Panc1 (cell line): ENCODE measurements at regions not wholly inside any gene's neighbourhood (a gene's known extent, or its start where the extent isn't known, plus 50 kb on each side); places are given as distances from the start of the nearest gene placed in this dataset.

Experiments used
- ATAC-seq: fragments of 200-7000 bp; cut with Tn5 transposase; 2 replicates; pipeline ENCODE4 v1.9.1; 2020; ENCODE audit warnings: mild to moderate bottlenecking, moderate library complexity
- BruUV-seq: library from RNA; stranded (reverse); fragments of 400-500 nt; replicated peaks from 2 replicates; lab custom pipeline; 2021; lab: Mats Ljungman, UMichigan
- CTCF ChIA-PET: fragments of 300-600 bp; sonication (Branson Sonifier 250); formaldehyde crosslinking; loops from one replicate; lab custom pipeline; 2022; ENCODE audit warnings: antibody characterized with exemption; lab: Charles Lee
- POLR2A ChIA-PET: fragments of 300-600 bp; sonication (Branson Sonifier 250); formaldehyde crosslinking; loops from one replicate; lab custom pipeline; 2022; ENCODE audit warnings: antibody characterized with exemption; lab: Charles Lee
- DNase-seq: peaks from one replicate; pipeline ENCODE4 v3.0.0-alpha.2; 2010; ENCODE audit warnings: low read depth, low spot score
- H3K27ac ChIP-seq: 2 replicates; pipeline ENCODE4 v1.5.1; 2011; ENCODE audit warnings: mild to moderate bottlenecking, low read length, inconsistent platforms
- H3K27me3 ChIP-seq: fragments of 200-500 bp; sonication (Bioruptor generic); 2 replicates; pipeline ENCODE4 v1.6.0; 2014; ENCODE audit warnings: low read length, inconsistent platforms; ENCODE audit not compliant: control insufficient read depth, insufficient read depth
- H3K36me3 ChIP-seq: fragments of 200-500 bp; sonication (Bioruptor generic); 2 replicates; pipeline ENCODE4 v1.5.1; 2014; ENCODE audit warnings: inconsistent platforms, mild to moderate bottlenecking, low read length, moderate library complexity; ENCODE audit not compliant: control insufficient read depth, insufficient read depth
- H3K4me1 ChIP-seq: 2 replicates; pipeline ENCODE4 v1.5.1; 2011; ENCODE audit warnings: inconsistent platforms, mild to moderate bottlenecking, low read length, moderate library complexity; ENCODE audit not compliant: control insufficient read depth, insufficient read depth
- H3K4me3 ChIP-seq, 2 experiments: 2 replicates each; pipeline ENCODE4 v1.5.1; 2011 to 2012; ENCODE audit warnings: low read depth in 2 of 2, low read length in 2 of 2, mild to moderate bottlenecking in 2 of 2, inconsistent platforms in 1 of 2, moderate library complexity in 1 of 2
- H3K9me3 ChIP-seq: fragments of 200-500 bp; sonication (Bioruptor generic); 2 replicates; pipeline ENCODE4 v1.5.1; 2014; ENCODE audit warnings: low read depth, mild to moderate bottlenecking, inconsistent platforms, low read length, moderate library complexity; ENCODE audit not compliant: control insufficient read depth, insufficient read depth
- CTCF ChIP-seq: fragments of 450-650 bp; IDR thresholded peaks from 2 replicates; pipeline ENCODE4 v1.5.1; 2017; ENCODE audit warnings: mild to moderate bottlenecking
- POLR2AphosphoS5 ChIP-seq: IDR thresholded peaks from 2 replicates; pipeline ENCODE4 v1.6.1; 2012; ENCODE audit warnings: mild to moderate bottlenecking, low read depth, low read length, moderate library complexity
- SIN3A ChIP-seq: IDR thresholded peaks from 2 replicates; pipeline ENCODE4 v1.6.1; 2012; ENCODE audit warnings: low read depth, mild to moderate bottlenecking, low read length, moderate library complexity, borderline replicate concordance; ENCODE audit not compliant: insufficient read depth
- TCF7L2 ChIP-seq: IDR thresholded peaks from 2 replicates; pipeline ENCODE4 v1.6.1; 2011; ENCODE audit warnings: mild to moderate bottlenecking, low read depth, low read length, inconsistent platforms
- in situ Hi-C: cut with HindIII; loops from 2 replicates; pipeline ENCODE4 v1.10.0; 2016; ENCODE audit warnings: low sequenced_read_pairs, low pct_unique_long_range_greater_than_20kb
- intact Hi-C: fragments of 100-400 bp; cut with micrococcal nuclease; formaldehyde crosslinking; loops from one replicate; pipeline ENCODE4 v1.10.0; 2022; ENCODE audit not compliant: unreplicated experiment
- TF ChIP-seq, protein P1 (sequence below), 2 experiments: IDR thresholded peaks; 2 replicates each; pipeline ENCODE4 v1.6.1; 2011 to 2012; ENCODE audit warnings: low read depth in 2 of 2, control low read depth in 1 of 2, low read length in 1 of 2, mild to moderate bottlenecking in 1 of 2, moderate library complexity in 1 of 2; ENCODE audit not compliant: insufficient read depth in 1 of 2

DNA sequence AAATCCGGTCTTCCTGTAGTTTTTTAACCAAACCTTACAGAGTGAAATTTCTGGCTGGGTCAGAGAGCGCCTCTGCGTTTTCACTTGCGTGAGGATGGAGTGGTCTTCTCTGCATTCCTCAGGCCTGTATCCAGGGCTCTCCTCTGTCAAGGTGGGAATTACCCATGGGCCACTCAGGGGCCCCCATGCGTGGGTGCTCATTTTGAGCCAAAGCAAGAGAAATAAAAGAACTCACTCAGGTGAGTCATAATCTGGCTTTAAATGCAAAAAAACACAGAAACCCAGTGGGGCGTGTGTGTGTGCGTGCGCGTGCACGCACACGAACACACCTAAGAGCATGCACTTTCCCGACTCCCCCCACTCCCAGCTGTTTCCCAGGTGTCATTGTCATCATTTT, 104.0 kb upstream of the PWP1 start:
- POLR2A ChIA-PET = no interaction called here
- intact Hi-C loops = no loop called here
- no peak for ATAC-seq

GRCh38 chr12:107583551-107583950, 102.0 kb upstream of the PWP1 start:
- Histone ChIP-seq H3K36me3 (no peaks in the 10 kb centered on the region), H3K4me3 (no peak overlapping the region), H3K27ac (no peak overlapping the region), H3K9me3 (no peaks in the 10 kb centered on the region), H3K27me3 (peaks cover 18% of the 10 kb centered on the region; the same call in 1 of the 2 replicates), H3K4me1 (no peaks in the 10 kb centered on the region)
- intact Hi-C loops (no loop called here), in situ Hi-C loops (no loop called here)
- ChIA-PET POLR2A (interaction anchor here (0.5 kb wide), 1 partner anchor 35 kb away, joined by 10 read pairs; no protein-coding TSS in a partner anchor), CTCF (no interaction called here)
- BruUV-seq = no TSS peak
- DNase-seq = no peak
- no peak for TF ChIP-seq POLR2AphosphoS5
- no peak for TF ChIP-seq CTCF
- TF ChIP-seq SIN3A = no peak
- TF ChIP-seq TCF7L2 = no peak
- TF ChIP-seq, protein P1, sequence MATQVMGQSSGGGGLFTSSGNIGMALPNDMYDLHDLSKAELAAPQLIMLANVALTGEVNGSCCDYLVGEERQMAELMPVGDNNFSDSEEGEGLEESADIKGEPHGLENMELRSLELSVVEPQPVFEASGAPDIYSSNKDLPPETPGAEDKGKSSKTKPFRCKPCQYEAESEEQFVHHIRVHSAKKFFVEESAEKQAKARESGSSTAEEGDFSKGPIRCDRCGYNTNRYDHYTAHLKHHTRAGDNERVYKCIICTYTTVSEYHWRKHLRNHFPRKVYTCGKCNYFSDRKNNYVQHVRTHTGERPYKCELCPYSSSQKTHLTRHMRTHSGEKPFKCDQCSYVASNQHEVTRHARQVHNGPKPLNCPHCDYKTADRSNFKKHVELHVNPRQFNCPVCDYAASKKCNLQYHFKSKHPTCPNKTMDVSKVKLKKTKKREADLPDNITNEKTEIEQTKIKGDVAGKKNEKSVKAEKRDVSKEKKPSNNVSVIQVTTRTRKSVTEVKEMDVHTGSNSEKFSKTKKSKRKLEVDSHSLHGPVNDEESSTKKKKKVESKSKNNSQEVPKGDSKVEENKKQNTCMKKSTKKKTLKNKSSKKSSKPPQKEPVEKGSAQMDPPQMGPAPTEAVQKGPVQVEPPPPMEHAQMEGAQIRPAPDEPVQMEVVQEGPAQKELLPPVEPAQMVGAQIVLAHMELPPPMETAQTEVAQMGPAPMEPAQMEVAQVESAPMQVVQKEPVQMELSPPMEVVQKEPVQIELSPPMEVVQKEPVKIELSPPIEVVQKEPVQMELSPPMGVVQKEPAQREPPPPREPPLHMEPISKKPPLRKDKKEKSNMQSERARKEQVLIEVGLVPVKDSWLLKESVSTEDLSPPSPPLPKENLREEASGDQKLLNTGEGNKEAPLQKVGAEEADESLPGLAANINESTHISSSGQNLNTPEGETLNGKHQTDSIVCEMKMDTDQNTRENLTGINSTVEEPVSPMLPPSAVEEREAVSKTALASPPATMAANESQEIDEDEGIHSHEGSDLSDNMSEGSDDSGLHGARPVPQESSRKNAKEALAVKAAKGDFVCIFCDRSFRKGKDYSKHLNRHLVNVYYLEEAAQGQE (IDR thresholded peaks at IDR 0.05; ENCODE audit: insufficient read depth in 1 of 2, low read depth in 2 of 2, low read length in 1 of 2) = no peak
- no peak for ATAC-seq

More for the DNA sequence above, 104.0 kb upstream of the PWP1 start:
- Histone ChIP-seq H3K9me3 (no peaks in the 10 kb centered on the region), H3K36me3 (no peaks in the 10 kb centered on the region), H3K27me3 (peaks cover 18% of the 10 kb centered on the region; the same call in 1 of the 2 replicates), H3K4me3 (no peak overlapping the region), H3K27ac (no peak overlapping the region), H3K4me1 (no peaks in the 10 kb centered on the region)
- DNase-seq = no peak
- TF ChIP-seq CTCF (no peak), TCF7L2 (no peak), SIN3A (no peak), POLR2AphosphoS5 (no peak)
- TF ChIP-seq, protein P1 (IDR thresholded peaks at IDR 0.05; ENCODE audit: insufficient read depth in 1 of 2, low read depth in 2 of 2, low read length in 1 of 2) = no peak
- BruUV-seq = no TSS peak
- in situ Hi-C loops = no loop called here
- CTCF ChIA-PET = no interaction called here
